GM12878 (cell line): ENCODE measurements at regions not wholly inside any gene's neighbourhood (a gene's known extent, or its start where the extent isn't known, plus 50 kb on each side); places are given as distances from the start of the nearest gene placed in this dataset.
"Not testable (repeated sequence)": the region's sequence is repeated elsewhere in the genome, so short reads cannot be mapped to it uniquely, and the experiment has no call there.

ENCODE experiments used
- ATAC-seq: fragments of 200-7000 bp; cut with Tn5 transposase; 3 replicates; pipeline ENCODE4 v1.9.1; 2020; ENCODE audit warnings: mild to moderate bottlenecking, moderate library complexity
- BruUV-seq: library from RNA; stranded (reverse); fragments of 400-500 nt; replicated peaks from 2 replicates; lab custom pipeline; 2021; lab: Mats Ljungman, UMichigan
- CTCF ChIA-PET: fragments of 300-600 bp; sonication (Branson Sonifier 250); formaldehyde crosslinking; extraction: SDS; loops from one replicate; lab custom pipeline; 2021; ENCODE audit warnings: inconsistent platforms; lab: Yijun Ruan, JAX
- POLR2A ChIA-PET: fragments of 350-600 bp; formaldehyde crosslinking; extraction: SDS; loops from one replicate; lab custom pipeline; 2021; ENCODE audit warnings: inconsistent platforms; lab: Charles Lee
- RAD21 ChIA-PET: fragments of 300-600 bp; sonication (Branson Sonifier 250); formaldehyde crosslinking; loops from one replicate; lab custom pipeline; 2023; ENCODE audit warnings: antibody characterized with exemption; ENCODE audit not compliant: unreplicated experiment; lab: Charles Lee
- SMC1A ChIA-PET: fragments of 300-600 bp; sonication (Branson Sonifier 250); formaldehyde crosslinking; loops from one replicate; lab custom pipeline; 2023; ENCODE audit not compliant: unreplicated experiment, uncharacterized antibody; lab: Charles Lee
- DNase-seq: peaks from one replicate; pipeline ENCODE4 v3.0.0-alpha.2; 2011; ENCODE audit warnings: low read depth, low spot score
- FAIRE-seq: peaks from 3 replicates; lab custom pipeline; 2011; peaks lifted over from hg19 to GRCh38; lab: Jason Lieb, UNC
- H2AFZ ChIP-seq: 2 replicates; pipeline ENCODE4 v1.6.0; 2011; ENCODE audit warnings: low read depth, low read length, control low read depth; ENCODE audit not compliant: control insufficient read depth
- H3K27ac ChIP-seq: 2 replicates; pipeline ENCODE4 v1.5.1; 2011; ENCODE audit warnings: control low read depth; ENCODE audit not compliant: control insufficient read depth, insufficient read depth
- H3K27me3 ChIP-seq, 2 experiments: replicated peaks in 1 of 2; 2 replicates each; pipeline versions ENCODE4 v1.6.0 to v1.6.1; 2011; ENCODE audit warnings: low read length in 1 of 2; ENCODE audit not compliant: control insufficient read depth in 2 of 2, insufficient read depth in 2 of 2
- H3K36me3 ChIP-seq, 2 experiments: 2 replicates each; pipeline ENCODE4 v1.5.1; 2011; ENCODE audit warnings: low read length in 1 of 2; ENCODE audit not compliant: control insufficient read depth in 2 of 2, insufficient read depth in 2 of 2
- H3K4me1 ChIP-seq: 2 replicates; pipeline ENCODE4 v1.6.1; 2011; ENCODE audit warnings: mild to moderate bottlenecking, low read length, moderate library complexity, mixed read lengths; ENCODE audit not compliant: control insufficient read depth, insufficient read depth
- H3K4me2 ChIP-seq: 2 replicates; pipeline ENCODE4 v1.6.0; 2011; ENCODE audit warnings: control low read depth; ENCODE audit not compliant: control insufficient read depth, insufficient read depth
- H3K4me3 ChIP-seq: fragments of 200-600 bp; sonication (generic); 2 replicates; pipeline ENCODE4 v1.5.1; 2016
- H3K79me2 ChIP-seq: 2 replicates; pipeline ENCODE4 v1.6.0; 2011; ENCODE audit warnings: low read length; ENCODE audit not compliant: control insufficient read depth, insufficient read depth
- H3K9ac ChIP-seq: 2 replicates; pipeline ENCODE4 v1.8.0; 2011; ENCODE audit warnings: low read length, control low read depth, mixed read lengths; ENCODE audit not compliant: control insufficient read depth, insufficient read depth
- H3K9me3 ChIP-seq: replicated peaks from 3 replicates; pipeline ENCODE4 v1.5.1; 2011; ENCODE audit warnings: mild to moderate bottlenecking, low read length; ENCODE audit not compliant: control insufficient read depth, insufficient read depth
- H4K20me1 ChIP-seq: 2 replicates; pipeline ENCODE4 v1.6.0; 2011; ENCODE audit not compliant: control insufficient read depth, insufficient read depth
- IKZF2 ChIP-seq, 2 experiments: fragments of 450-650 bp; IDR thresholded peaks; 2 replicates each; pipeline ENCODE4 v1.6.1; 2017; ENCODE audit warnings: mild to moderate bottlenecking in 2 of 2, moderate library complexity in 2 of 2
- JUNB ChIP-seq: IDR thresholded peaks from 2 replicates; pipeline ENCODE4 v1.6.1; 2016; ENCODE audit warnings: antibody characterized with exemption, mild to moderate bottlenecking
- PBX3 ChIP-seq: IDR thresholded peaks from 2 replicates; pipeline ENCODE4 v1.6.1; 2011; ENCODE audit warnings: mild to moderate bottlenecking, low read depth, low read length, moderate library complexity; ENCODE audit not compliant: insufficient replicate concordance
- SREBF2 ChIP-seq: IDR thresholded peaks from 2 replicates; pipeline ENCODE4 v1.6.1; 2012; ENCODE audit warnings: mild to moderate bottlenecking, low read length
- ZNF592 ChIP-seq: fragments of 450-650 bp; IDR thresholded peaks from 2 replicates; pipeline ENCODE4 v1.6.1; 2017; ENCODE audit warnings: mild to moderate bottlenecking, moderate library complexity
- WGBS: methylation state at CpG from one replicate; pipeline ENCODE4 v1.1.6; 2016; ENCODE audit warnings: low lambda C conversion rate; ENCODE audit not compliant: insufficient replicate concordance, insufficient coverage; ENCODE audit errors: missing lambda C conversion rate; 5-methylcytosine and 5-hydroxymethylcytosine counted together
- in situ Hi-C: fragments of 300-500 bp; cut with MboI; formaldehyde crosslinking; loops from 9 replicates; pipeline ENCODE4 v1.14.3; 2018; ENCODE audit warnings: mixed read lengths
- intact Hi-C: fragments of 100-400 bp; cut with micrococcal nuclease; formaldehyde crosslinking; loops from one replicate; pipeline ENCODE4 v1.14.2; 2022; ENCODE audit not compliant: unreplicated experiment

GRCh38 chr5:30147976-30148375 is 1045.5 kb upstream of the CDH6 start (continued):
- TF ChIP-seq ZNF592, result no peak
- no peak for TF ChIP-seq PBX3
- TF ChIP-seq IKZF2 (IDR thresholded peaks at IDR 0.05), result no peak
- TF ChIP-seq SREBF2, result no peak
- TF ChIP-seq JUNB, result no peak
- TF ChIP-seq, all 136 proteins: peak for 0

GRCh38 chr5:30144059-30144458 is 1049.4 kb upstream of the CDH6 start:
- H2AFZ ChIP-seq, ATAC-seq, DNase-seq, H3K9ac ChIP-seq, SMC1A ChIA-PET, H3K4me3 ChIP-seq, H3K27ac ChIP-seq, H3K36me3 ChIP-seq, RAD21 ChIA-PET, POLR2A ChIA-PET, H4K20me1 ChIP-seq, H3K9me3 ChIP-seq, CTCF ChIA-PET, H3K79me2 ChIP-seq, BruUV-seq, H3K4me1 ChIP-seq, FAIRE-seq, H3K27me3 ChIP-seq, in situ Hi-C loops, H3K4me2 ChIP-seq, intact Hi-C loops: not testable (repeated sequence)
- WGBS, result 13% methylated on average over 4 of the region's 4 CpGs
